Naive thymus-derived CD4-positive, alpha-beta T cell (primary cell): ENCODE measurements at regions not wholly inside any gene's neighbourhood (a gene's known extent, or its start where the extent isn't known, plus 50 kb on each side); places are given as distances from the start of the nearest gene placed in this dataset.

Source experiments
- ATAC-seq: fragments of 150-1000 bp; cut with Tn5 transposase; 2 replicates; pipeline ENCODE4 v1.10.0; 2021; ENCODE audit warnings: mild to moderate bottlenecking, moderate library complexity
- CTCF ChIA-PET: fragments of 350-600 bp; sonication (Branson Sonifier 250); formaldehyde crosslinking; loops from one replicate; lab custom pipeline; 2021; ENCODE audit warnings: antibody characterized with exemption; lab: Charles Lee
- POLR2A ChIA-PET: fragments of 350-600 bp; sonication (Branson Sonifier 250); formaldehyde crosslinking; loops from one replicate; lab custom pipeline; 2021; ENCODE audit warnings: antibody characterized with exemption, inconsistent platforms; lab: Charles Lee
- DNase-seq, 9 donors: peaks; one replicate each; pipeline versions ENCODE4 v3.0.0 to v3.0.0-alpha.2; 2020 to 2022; ENCODE audit warnings: mixed read lengths in 1 of 9
- H3K27ac ChIP-seq: one replicate; pipeline ENCODE4 v1.7.0; 2013; ENCODE audit warnings: mild to moderate bottlenecking, low read depth, low read length, moderate library complexity
- H3K27me3 ChIP-seq, 2 donors: one replicate each; pipeline ENCODE4 v1.7.0; 2013; ENCODE audit warnings: low read length in 2 of 2, mild to moderate bottlenecking in 2 of 2, moderate library complexity in 2 of 2; ENCODE audit not compliant: control insufficient read depth in 2 of 2, insufficient read depth in 2 of 2
- H3K36me3 ChIP-seq, 3 experiments: 1 replicate in 2 of 3; 2 replicates in 1 of 3; pipeline ENCODE4 v1.7.0; 2013; ENCODE audit warnings: low read length in 3 of 3, mild to moderate bottlenecking in 3 of 3, moderate library complexity in 1 of 3; ENCODE audit not compliant: insufficient read depth in 3 of 3, control insufficient read depth in 2 of 3
- H3K4me1 ChIP-seq, 2 donors: one replicate each; pipeline ENCODE4 v1.7.0; 2013; ENCODE audit warnings: low read length in 2 of 2, mild to moderate bottlenecking in 2 of 2, moderate library complexity in 1 of 2; ENCODE audit not compliant: control insufficient read depth in 2 of 2, insufficient read depth in 2 of 2
- H3K4me3 ChIP-seq: 2 replicates; pipeline ENCODE4 v1.7.0; 2013; ENCODE audit warnings: mild to moderate bottlenecking, low read length
- H3K9me3 ChIP-seq, 3 experiments: 1 replicate in 2 of 3; 2 replicates in 1 of 3; pipeline ENCODE4 v1.7.0; 2013; ENCODE audit warnings: low read length in 3 of 3; ENCODE audit not compliant: control insufficient read depth in 2 of 3
- H3K27ac Mint-ChIP-seq, 9 donors: one replicate each; pipeline ENCODE4 v1.8.0; 2020 to 2022; ENCODE audit warnings: mixed read lengths in 9 of 9, mild to moderate bottlenecking in 8 of 9, moderate library complexity in 5 of 9, inconsistent platforms in 2 of 9
- H3K27me3 Mint-ChIP-seq, 5 donors: one replicate each; pipeline ENCODE4 v1.8.0; 2021 to 2022; ENCODE audit warnings: mixed read lengths in 5 of 5, mild to moderate bottlenecking in 1 of 5
- H3K36me3 Mint-ChIP-seq, 5 donors: one replicate each; pipeline ENCODE4 v1.8.0; 2020 to 2022; ENCODE audit warnings: mixed read lengths in 5 of 5, mild to moderate bottlenecking in 3 of 5, inconsistent platforms in 1 of 5
- H3K4me1 Mint-ChIP-seq, 7 donors: one replicate each; pipeline ENCODE4 v1.8.0; 2020 to 2022; ENCODE audit warnings: mixed read lengths in 7 of 7, mild to moderate bottlenecking in 3 of 7, inconsistent platforms in 1 of 7
- H3K4me3 Mint-ChIP-seq, 10 donors: one replicate each; pipeline ENCODE4 v1.8.0; 2020 to 2022; ENCODE audit warnings: mild to moderate bottlenecking in 10 of 10, mixed read lengths in 10 of 10, moderate library complexity in 6 of 10, inconsistent platforms in 2 of 10
- H3K9me3 Mint-ChIP-seq, 11 donors: one replicate each; pipeline ENCODE4 v1.8.0; 2020 to 2022; ENCODE audit warnings: mixed read lengths in 11 of 11, mild to moderate bottlenecking in 4 of 11, inconsistent platforms in 1 of 11, moderate library complexity in 1 of 11
- intact Hi-C, 2 donors: fragments of 100-400 bp; cut with micrococcal nuclease; formaldehyde crosslinking; loops; one replicate each; pipeline ENCODE4 v1.15.1; 2023

DNA sequence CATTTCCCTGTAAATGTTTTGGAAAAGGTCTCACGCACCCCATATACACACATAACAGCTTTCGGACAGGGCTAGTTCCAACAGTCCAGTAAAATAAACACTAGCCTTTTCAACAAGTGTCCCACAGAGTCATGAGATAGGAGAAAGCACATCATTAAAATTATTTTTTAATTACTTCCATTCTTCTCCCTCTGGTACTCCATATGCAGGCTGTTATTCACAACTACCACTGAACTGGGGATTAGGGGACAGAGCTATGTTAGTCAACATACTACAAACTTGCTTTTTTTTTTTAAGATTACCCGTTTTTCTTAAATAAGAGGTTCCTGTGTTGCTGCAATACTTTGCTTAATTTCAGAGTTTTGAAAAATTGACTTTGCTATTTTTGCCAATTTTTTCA, 576.6 kb upstream of the KCND2 start:
- Mint-ChIP-seq H3K27ac (no peak overlapping the region), H3K36me3 (no peaks in the 10 kb centered on the region), H3K27me3 (no peaks in the 10 kb centered on the region), H3K4me3 (no peak overlapping the region), H3K9me3 (peaks cover 0 to 31% (median 3%) of the 10 kb centered on the region in 11 donors), H3K4me1 (no peaks in the 10 kb centered on the region)
- ATAC-seq (no peak), DNase-seq (no peak)
- no peak overlapping the region for H3K27ac ChIP-seq
- no peaks in the 10 kb centered on the region for H3K27me3 ChIP-seq
- CTCF ChIA-PET = no interaction called here
- peaks cover 0 to 3% (median 0%) of the 10 kb centered on the region in 3 experiments for H3K9me3 ChIP-seq
- H3K4me3 ChIP-seq = no peak overlapping the region
- H3K36me3 ChIP-seq = no peaks in the 10 kb centered on the region
- POLR2A ChIA-PET = no interaction called here
- no peaks in the 10 kb centered on the region for H3K4me1 ChIP-seq
- intact Hi-C loops = no loop called here

DNA sequence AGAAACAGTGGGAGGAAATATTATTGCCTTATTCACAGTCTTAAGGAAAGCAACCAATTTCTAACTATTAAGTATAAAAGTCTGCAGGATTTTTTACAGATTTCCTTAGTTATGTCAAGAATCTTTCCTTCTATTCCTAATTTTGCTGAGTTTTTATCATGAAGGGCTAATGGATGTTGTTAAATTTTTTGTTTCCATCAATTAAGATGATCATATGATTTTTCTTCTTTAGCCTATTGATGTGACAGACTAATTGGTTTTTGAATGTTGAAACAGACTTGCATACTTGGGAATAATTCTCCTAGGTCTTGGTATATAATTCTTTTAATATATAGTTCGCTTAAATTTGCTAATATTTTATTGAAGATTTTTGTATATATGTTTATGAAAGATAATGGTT, 569.1 kb upstream of the KCND2 start:
- Histone ChIP-seq H3K36me3 (no peaks in the 10 kb centered on the region), H3K27ac (no peak overlapping the region), H3K4me3 (no peak overlapping the region), H3K4me1 (no peaks in the 10 kb centered on the region), H3K27me3 (no peaks in the 10 kb centered on the region), H3K9me3 (no peaks in the 10 kb centered on the region)
- ChIA-PET POLR2A (no interaction called here), CTCF (no interaction called here)
- H3K36me3 Mint-ChIP-seq = no peaks in the 10 kb centered on the region
- H3K4me1 Mint-ChIP-seq = no peaks in the 10 kb centered on the region
- DNase-seq (no peak), ATAC-seq (no peak)
- no peak overlapping the region for H3K27ac Mint-ChIP-seq
- H3K27me3 Mint-ChIP-seq = no peaks in the 10 kb centered on the region
- H3K9me3 Mint-ChIP-seq = peaks cover 0 to 22% (median 3%) of the 10 kb centered on the region in 11 donors
- H3K4me3 Mint-ChIP-seq = no peak overlapping the region
- intact Hi-C loops = no loop called here

DNA sequence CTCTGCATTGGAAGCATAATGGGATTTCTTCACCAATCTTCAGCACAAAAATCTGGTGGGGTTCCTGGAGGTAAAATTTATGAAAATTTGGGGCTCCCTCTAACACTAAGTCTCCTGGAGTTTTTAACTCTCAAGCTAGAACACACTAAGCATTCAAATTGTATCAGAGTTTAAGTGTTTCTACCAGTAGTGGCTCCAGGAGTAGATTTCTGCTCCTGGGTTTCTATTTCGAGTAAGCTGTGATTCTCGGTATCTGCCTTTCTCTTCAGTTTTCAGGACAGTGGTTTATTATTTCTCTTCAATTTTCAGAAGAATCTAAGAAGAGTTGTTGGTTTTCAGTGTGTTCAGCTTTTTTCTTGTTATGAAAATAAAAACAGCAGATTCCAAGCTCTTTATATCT, 566.4 kb upstream of the KCND2 start:
- Mint-ChIP-seq H3K9me3 (peaks cover 0 to 19% (median 7%) of the 10 kb centered on the region in 11 donors), H3K27ac (no peak overlapping the region), H3K36me3 (no peaks in the 10 kb centered on the region), H3K4me3 (no peak overlapping the region), H3K4me1 (no peaks in the 10 kb centered on the region), H3K27me3 (no peaks in the 10 kb centered on the region)
- ATAC-seq (no peak), DNase-seq (no peak)
- Histone ChIP-seq H3K9me3 (no peaks in the 10 kb centered on the region), H3K27ac (no peak overlapping the region), H3K4me1 (no peaks in the 10 kb centered on the region), H3K36me3 (no peaks in the 10 kb centered on the region), H3K4me3 (no peak overlapping the region), H3K27me3 (no peaks in the 10 kb centered on the region)
- ChIA-PET POLR2A (no interaction called here), CTCF (no interaction called here)
- intact Hi-C loops = no loop called here

DNA sequence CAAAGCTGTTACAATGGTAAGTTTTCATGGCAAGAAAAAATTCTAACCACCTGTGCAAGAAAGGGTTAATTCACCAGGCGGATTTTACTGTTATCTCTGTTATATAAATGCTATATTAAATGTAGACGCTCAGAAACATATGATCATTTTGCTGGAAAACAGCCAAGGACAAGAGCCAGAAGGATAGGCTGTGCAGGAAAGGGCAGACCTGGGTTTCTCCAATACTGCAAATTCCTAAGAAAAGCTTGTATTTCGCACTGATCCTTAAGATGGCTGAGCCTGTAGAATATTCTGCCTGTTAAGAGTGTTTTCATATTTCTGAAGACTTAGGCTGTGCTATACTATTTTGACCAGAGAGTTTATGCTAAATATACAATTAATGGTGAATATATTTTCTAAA, 564.1 kb upstream of the KCND2 start:
- ATAC-seq (no peak), DNase-seq (no peak)
- no peaks in the 10 kb centered on the region for H3K36me3 Mint-ChIP-seq
- H3K36me3 ChIP-seq = no peaks in the 10 kb centered on the region
- H3K4me1 Mint-ChIP-seq = no peaks in the 10 kb centered on the region
- CTCF ChIA-PET = no interaction called here
- no peak overlapping the region for H3K4me3 Mint-ChIP-seq
- H3K27ac Mint-ChIP-seq = no peak overlapping the region
- H3K27me3 ChIP-seq = no peaks in the 10 kb centered on the region
- H3K4me1 ChIP-seq = no peaks in the 10 kb centered on the region
- H3K27ac ChIP-seq = no peak overlapping the region
- intact Hi-C loops = no loop called here
- H3K4me3 ChIP-seq = no peak overlapping the region
- no peaks in the 10 kb centered on the region for H3K27me3 Mint-ChIP-seq
- H3K9me3 ChIP-seq = no peaks in the 10 kb centered on the region
- POLR2A ChIA-PET = no interaction called here
- H3K9me3 Mint-ChIP-seq = peaks cover 0 to 20% (median 11%) of the 10 kb centered on the region in 11 donors

DNA sequence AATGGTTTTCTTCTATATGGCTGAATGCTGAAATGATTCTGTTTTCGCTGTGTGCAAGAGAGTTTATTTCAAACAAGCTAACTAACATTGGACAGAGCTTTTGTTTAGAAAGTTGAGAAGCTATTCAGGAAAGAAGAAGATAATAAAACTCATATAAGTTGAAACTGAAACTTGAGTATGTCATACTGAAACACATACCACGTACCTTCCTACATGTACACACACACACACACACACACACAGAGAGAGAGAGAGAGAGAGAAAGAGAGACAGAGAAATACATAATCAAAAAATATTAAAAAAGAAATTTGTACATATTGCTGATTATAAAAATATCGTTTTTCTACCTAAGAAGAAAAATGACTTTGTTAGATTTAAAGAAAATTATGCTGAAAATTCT, 561.9 kb upstream of the KCND2 start:
- H3K9me3 Mint-ChIP-seq = peaks cover 0 to 18% (median 12%) of the 10 kb centered on the region in 11 donors
- no peak overlapping the region for H3K4me3 Mint-ChIP-seq
- H3K4me1 Mint-ChIP-seq = no peaks in the 10 kb centered on the region
- Histone ChIP-seq H3K27me3 (no peaks in the 10 kb centered on the region), H3K4me1 (no peaks in the 10 kb centered on the region), H3K4me3 (no peak overlapping the region), H3K27ac (no peak overlapping the region), H3K9me3 (no peaks in the 10 kb centered on the region), H3K36me3 (no peaks in the 10 kb centered on the region)
- no peaks in the 10 kb centered on the region for H3K27me3 Mint-ChIP-seq
- no peak overlapping the region for H3K27ac Mint-ChIP-seq
- no peak for DNase-seq
- ChIA-PET POLR2A (no interaction called here), CTCF (no interaction called here)
- intact Hi-C loops = no loop called here
- H3K36me3 Mint-ChIP-seq = no peaks in the 10 kb centered on the region
- no peak for ATAC-seq

DNA sequence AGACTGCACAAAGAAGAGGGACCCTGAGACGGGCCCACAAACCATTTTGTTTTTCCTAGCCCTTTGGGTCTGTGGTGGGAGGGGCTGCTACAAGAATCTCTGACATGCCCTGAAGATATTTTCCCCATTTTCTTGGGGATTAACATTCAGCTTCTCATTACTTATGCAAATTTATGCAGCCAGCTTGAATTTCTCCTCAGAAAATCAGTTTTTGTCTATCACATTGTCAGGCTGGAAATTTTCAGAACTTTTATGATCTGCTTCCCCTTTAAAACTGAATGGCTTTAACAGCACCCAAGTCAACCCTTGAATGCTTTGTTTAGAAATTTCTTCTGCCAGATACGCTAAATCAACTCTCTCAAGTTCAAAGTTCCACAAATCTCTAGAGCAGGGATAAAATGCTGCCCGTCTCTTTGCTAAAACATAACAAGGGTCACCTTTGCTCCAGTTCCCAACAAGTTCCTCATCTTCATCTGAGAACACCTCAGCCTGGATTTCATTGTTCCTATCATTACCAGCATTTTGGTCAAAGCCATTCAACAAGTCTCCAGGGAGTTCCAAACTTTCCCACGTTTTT, 560.0 kb upstream of the KCND2 start:
- ChIA-PET CTCF (no interaction called here), POLR2A (no interaction called here)
- H3K36me3 ChIP-seq = no peaks in the 10 kb centered on the region
- ATAC-seq (no peak), DNase-seq (no peak)
- Mint-ChIP-seq H3K36me3 (no peaks in the 10 kb centered on the region), H3K9me3 (peaks cover 0 to 25% (median 10%) of the 10 kb centered on the region in 11 donors), H3K4me1 (no peaks in the 10 kb centered on the region), H3K4me3 (no peak overlapping the region), H3K27ac (no peak overlapping the region), H3K27me3 (no peaks in the 10 kb centered on the region)
- intact Hi-C loops = no loop called here
- no peaks in the 10 kb centered on the region for H3K27me3 ChIP-seq
- H3K9me3 ChIP-seq = no peaks in the 10 kb centered on the region
- no peak overlapping the region for H3K27ac ChIP-seq
- no peak overlapping the region for H3K4me3 ChIP-seq
- no peaks in the 10 kb centered on the region for H3K4me1 ChIP-seq

DNA sequence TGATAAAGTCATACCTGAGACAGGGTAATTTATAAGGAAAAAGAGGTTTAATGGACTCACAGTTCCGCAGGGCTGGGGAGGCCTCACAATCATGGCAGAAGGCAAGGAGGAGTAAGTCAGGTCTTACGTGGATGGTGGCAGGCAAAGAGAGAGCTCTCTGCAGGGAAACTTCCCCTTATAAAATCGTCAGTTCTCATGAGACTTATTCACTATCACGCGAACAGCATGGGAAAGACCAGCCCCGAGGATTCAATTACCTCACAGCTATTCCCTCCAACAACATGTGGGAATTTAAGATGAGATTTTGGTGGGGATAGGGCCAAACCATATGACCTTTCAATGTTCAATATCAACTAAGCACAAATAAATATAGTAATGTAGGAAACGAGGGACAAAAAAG, 559.4 kb upstream of the KCND2 start:
- Histone ChIP-seq H3K4me1 (no peaks in the 10 kb centered on the region), H3K9me3 (no peaks in the 10 kb centered on the region), H3K27ac (no peak overlapping the region), H3K36me3 (no peaks in the 10 kb centered on the region), H3K27me3 (no peaks in the 10 kb centered on the region), H3K4me3 (no peak overlapping the region)
- ATAC-seq (no peak), DNase-seq (no peak)
- Mint-ChIP-seq H3K9me3 (peaks cover 0 to 22% (median 10%) of the 10 kb centered on the region in 11 donors), H3K4me1 (no peaks in the 10 kb centered on the region), H3K4me3 (no peak overlapping the region), H3K27me3 (no peaks in the 10 kb centered on the region), H3K36me3 (no peaks in the 10 kb centered on the region), H3K27ac (no peak overlapping the region)
- intact Hi-C loops = no loop called here
- ChIA-PET POLR2A (no interaction called here), CTCF (no interaction called here)
